ENCODE measurements at regions not wholly inside any gene's neighbourhood (a gene's known extent, or its start where the extent isn't known, plus 50 kb on each side); places are given as distances from the start of the nearest gene placed in this dataset.

DNA sequence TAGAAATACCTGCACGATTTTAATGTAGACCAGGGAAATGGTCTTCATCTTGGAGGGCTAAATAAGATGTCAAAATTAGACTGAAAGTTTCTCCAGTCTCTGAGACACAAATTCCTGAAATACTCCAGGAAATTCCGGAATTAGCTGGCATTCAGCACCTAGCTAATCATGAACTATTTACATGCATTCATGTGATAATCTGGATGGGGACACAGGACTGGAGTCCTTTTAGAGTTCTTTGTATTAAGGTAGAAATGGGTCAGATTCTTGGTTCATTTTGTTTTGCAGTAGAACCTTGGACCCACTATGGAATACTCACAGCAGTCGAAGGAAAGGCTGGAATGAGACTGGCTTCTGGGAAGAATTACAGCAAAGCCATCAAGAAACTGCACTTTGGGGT is 65.3 kb upstream of the MDFIC start:
- DNase-seq (ENCODE audit: low spot score) = no peak

DNA sequence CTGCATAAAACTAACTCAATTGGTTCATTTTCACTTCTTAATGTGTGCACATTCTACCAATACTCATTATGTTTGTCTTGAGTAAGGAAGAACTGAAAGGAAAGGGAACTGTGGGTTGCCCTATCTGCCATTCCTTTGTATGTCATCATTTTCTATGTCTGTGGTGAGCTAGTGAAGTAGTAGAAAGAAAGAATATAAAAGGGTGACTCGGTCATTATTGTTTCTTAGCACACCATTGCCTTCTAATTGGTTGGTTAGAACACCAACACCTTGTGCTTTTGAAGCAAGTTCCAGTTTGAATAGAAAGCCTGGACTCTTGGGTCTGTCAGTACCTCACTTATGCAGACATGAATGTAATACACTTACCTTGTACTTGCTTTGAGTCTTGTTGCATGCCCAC is 64.3 kb upstream of the MDFIC start:
- no peak for DNase-seq (ENCODE audit: low spot score)

DNA sequence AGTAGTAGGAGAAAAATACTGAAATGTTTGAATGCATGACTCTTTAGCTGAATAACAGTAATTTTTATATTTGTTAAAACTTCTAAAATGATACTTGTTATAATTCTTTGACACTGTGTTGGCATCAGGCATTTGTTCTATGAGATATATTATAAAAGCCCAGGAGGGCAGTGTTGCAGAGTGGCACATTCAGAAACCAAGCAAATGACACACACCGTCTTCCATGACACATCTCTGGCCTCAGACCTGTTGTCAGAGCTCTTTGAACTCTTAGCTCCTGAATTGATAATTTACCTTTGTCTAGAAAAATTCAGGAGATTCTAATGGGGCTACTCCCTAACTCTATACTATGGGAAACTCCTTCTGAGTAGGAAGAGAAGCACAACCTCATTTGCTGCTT is 62.4 kb upstream of the MDFIC start:
- no peak for DNase-seq (ENCODE audit: low spot score)

DNA sequence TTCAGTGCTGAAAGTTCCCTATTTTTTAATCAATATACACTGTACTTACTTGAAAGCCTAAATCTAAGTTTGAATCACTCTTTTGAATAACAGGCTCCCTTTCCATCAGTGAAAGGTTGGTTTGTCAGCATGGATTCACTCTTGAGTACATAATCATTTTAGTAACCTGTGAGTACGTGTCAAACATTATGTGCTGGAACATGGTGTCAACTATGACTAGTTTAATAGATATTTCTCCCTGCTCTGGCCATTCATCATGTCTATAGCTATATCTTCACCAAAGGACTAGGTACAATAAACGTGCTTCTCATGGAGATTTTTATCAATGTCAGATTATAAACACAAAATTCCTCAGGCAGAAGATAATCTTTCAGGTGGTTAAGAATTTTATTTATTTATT is 61.7 kb upstream of the MDFIC start:
- no peak for DNase-seq (ENCODE audit: low spot score)

DNA sequence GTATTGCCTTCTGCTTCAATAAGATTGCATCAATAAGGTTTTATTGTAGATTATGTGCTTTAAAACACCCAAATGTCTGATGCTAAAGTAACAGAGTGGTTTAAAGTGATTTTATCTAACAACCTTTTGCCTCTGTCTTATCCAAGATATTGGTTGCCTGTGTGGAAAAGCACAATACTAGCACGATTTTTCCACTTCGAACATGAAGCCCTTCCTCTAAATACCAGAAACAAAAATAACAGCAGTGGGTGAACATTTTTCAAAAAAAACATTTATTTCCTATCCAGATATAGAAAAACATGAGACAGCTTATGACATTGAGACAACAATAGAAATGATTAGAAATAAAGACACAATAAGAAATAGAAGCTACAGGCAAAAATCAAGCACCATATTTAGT is 59.5 kb upstream of the MDFIC start:
- DNase-seq (ENCODE audit: low spot score) = no peak

DNA sequence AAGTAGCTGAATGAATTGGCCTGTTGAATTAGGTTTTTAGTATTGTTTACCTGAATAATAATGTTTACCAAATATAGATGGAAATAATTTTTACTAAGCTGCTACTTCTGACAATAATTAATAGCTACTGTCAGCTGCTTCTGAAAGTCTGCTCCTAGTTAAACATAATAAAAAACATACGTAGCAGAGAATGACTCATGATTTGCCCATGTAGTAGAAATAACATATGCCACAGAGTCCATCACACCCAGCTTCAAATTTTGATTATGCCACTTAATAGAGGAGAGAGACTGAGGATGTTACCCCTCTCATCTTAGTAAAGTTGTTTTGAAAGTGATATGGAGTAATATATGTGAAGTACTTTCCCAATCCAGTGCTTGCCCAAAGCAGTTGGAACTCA is 57.6 kb upstream of the MDFIC start:
- no peak for DNase-seq (ENCODE audit: low spot score)

- peak; percentile 43 for DNase-seq (ENCODE audit: low spot score)
These were observed 56.3 kb upstream of the MDFIC start for GRCh38 chr7:114865564-114865963.

All from AG08396 (cell line).